Gastrocnemius medialis (tissue), 4 donors: ENCODE measurements at regions not wholly inside any gene's neighbourhood (a gene's known extent, or its start where the extent isn't known, plus 50 kb on each side); places are given as distances from the start of the nearest gene placed in this dataset.

Experiments used
- CTCF ChIP-seq, 5 experiments: fragments of 450-650 bp in 3 of 5; fragments of 200-600 bp in 2 of 5; sonication (generic) in 2 of 5; IDR thresholded peaks in 4 of 5; conservative IDR thresholded peaks in 1 of 5; 1 replicate in 4 of 5; 2 replicates in 1 of 5; pipeline ENCODE4 v1.5.1; 2016 to 2019; ENCODE audit warnings: antibody characterized with exemption in 5 of 5, mild to moderate bottlenecking in 3 of 5, moderate library complexity in 3 of 5
- POLR2A ChIP-seq, 2 donors: fragments of 450-650 bp; IDR thresholded peaks; one replicate each; pipeline ENCODE4 v1.6.1; 2017; ENCODE audit warnings: antibody characterized with exemption in 2 of 2, mild to moderate bottlenecking in 2 of 2, moderate library complexity in 2 of 2

- TF ChIP-seq CTCF (IDR thresholded peaks at IDR 0.05 in 4 of 5, conservative IDR thresholded peaks at IDR 0.05 in 1 of 5) (no peak), POLR2A (IDR thresholded peaks at IDR 0.05) (no peak)
These were observed 471.5 kb upstream of the ROBO1 start for GRCh38 chr3:80239301-80239700.
